PC-9 (cell line): ENCODE measurements at regions not wholly inside any gene's neighbourhood (a gene's known extent, or its start where the extent isn't known, plus 50 kb on each side); places are given as distances from the start of the nearest gene placed in this dataset.
"Not testable (repeated sequence)": the region's sequence is repeated elsewhere in the genome, so short reads cannot be mapped to it uniquely, and the experiment has no call there.

Experiments
- BruUV-seq: library from RNA; stranded (reverse); fragments of 400-500 nt; replicated peaks from 2 replicates; lab custom pipeline; 2021; lab: Mats Ljungman, UMichigan
- CTCF ChIA-PET: fragments of 300-600 bp; sonication (Branson Sonifier 250); formaldehyde crosslinking; loops from one replicate; lab custom pipeline; 2022; ENCODE audit warnings: antibody characterized with exemption; lab: Charles Lee
- POLR2A ChIA-PET: fragments of 300-600 bp; sonication (Branson Sonifier 250); formaldehyde crosslinking; loops from one replicate; lab custom pipeline; 2022; ENCODE audit warnings: antibody characterized with exemption; ENCODE audit not compliant: unreplicated experiment; lab: Charles Lee
- DNase-seq, 2 experiments: peaks; one replicate each; pipeline versions ENCODE4 v3.0.0 to v3.0.0-alpha.2; 2015 to 2022; ENCODE audit warnings: mixed read lengths in 1 of 2
- H2AFZ ChIP-seq: fragments of 200-600 bp; sonication (generic); 2 replicates; pipeline ENCODE4 v1.8.1; 2017; ENCODE audit warnings: antibody characterized with exemption
- H3F3A ChIP-seq: fragments of 200-600 bp; sonication (generic); 2 replicates; pipeline ENCODE4 v1.8.1; 2017; ENCODE audit warnings: antibody characterized with exemption, mild to moderate bottlenecking, low read depth; ENCODE audit not compliant: insufficient read depth
- H3K27ac ChIP-seq: fragments of 200-600 bp; sonication (generic); 2 replicates; pipeline ENCODE4 v1.6.1; 2016; ENCODE audit warnings: mixed run types
- H3K27me3 ChIP-seq: fragments of 200-600 bp; sonication (generic); 2 replicates; pipeline ENCODE4 v1.6.1; 2016; ENCODE audit warnings: low read depth, mixed run types; ENCODE audit not compliant: insufficient read depth
- H3K36me3 ChIP-seq: fragments of 200-600 bp; sonication (generic); 2 replicates; pipeline ENCODE4 v1.6.1; 2016; ENCODE audit warnings: low read depth, mixed run types
- H3K4me1 ChIP-seq: fragments of 200-600 bp; sonication (generic); replicated peaks from 2 replicates; pipeline ENCODE4 v1.6.1; 2016; ENCODE audit warnings: mixed run types; ENCODE audit not compliant: insufficient read depth
- H3K4me2 ChIP-seq: fragments of 200-600 bp; sonication (generic); 2 replicates; pipeline ENCODE4 v1.6.1; 2017; ENCODE audit warnings: mixed run types
- H3K4me3 ChIP-seq: fragments of 200-600 bp; sonication (generic); 2 replicates; pipeline ENCODE4 v1.6.1; 2016; ENCODE audit warnings: mixed run types
- H3K79me2 ChIP-seq: fragments of 200-600 bp; sonication (generic); 2 replicates; pipeline ENCODE4 v1.6.1; 2017; ENCODE audit warnings: low read depth, mixed run types
- H3K9me2 ChIP-seq: fragments of 200-600 bp; sonication (generic); 2 replicates; pipeline ENCODE4 v1.8.1; 2017; ENCODE audit warnings: mild to moderate bottlenecking; ENCODE audit not compliant: insufficient read depth
- H3K9me3 ChIP-seq: fragments of 200-600 bp; sonication (generic); 2 replicates; pipeline ENCODE4 v1.8.1; 2016; ENCODE audit warnings: low read depth; ENCODE audit not compliant: insufficient read depth
- H4K20me1 ChIP-seq: fragments of 200-600 bp; sonication (generic); 2 replicates; pipeline ENCODE4 v1.8.1; 2017; ENCODE audit not compliant: insufficient read depth
- CTCF ChIP-seq: fragments of 200-600 bp; sonication (generic); conservative IDR thresholded peaks from 2 replicates; pipeline ENCODE4 v1.6.1; 2017; ENCODE audit warnings: mixed run types, antibody characterized with exemption, mild to moderate bottlenecking, moderate library complexity
- EZH2 ChIP-seq: fragments of 200-600 bp; sonication (generic); IDR thresholded peaks from 2 replicates; pipeline ENCODE4 v1.8.0; 2017; ENCODE audit warnings: antibody characterized with exemption, low read depth
- intact Hi-C: fragments of 100-400 bp; cut with micrococcal nuclease; formaldehyde crosslinking; loops from one replicate; pipeline ENCODE4 v1.10.0; 2022; ENCODE audit not compliant: unreplicated experiment

DNA sequence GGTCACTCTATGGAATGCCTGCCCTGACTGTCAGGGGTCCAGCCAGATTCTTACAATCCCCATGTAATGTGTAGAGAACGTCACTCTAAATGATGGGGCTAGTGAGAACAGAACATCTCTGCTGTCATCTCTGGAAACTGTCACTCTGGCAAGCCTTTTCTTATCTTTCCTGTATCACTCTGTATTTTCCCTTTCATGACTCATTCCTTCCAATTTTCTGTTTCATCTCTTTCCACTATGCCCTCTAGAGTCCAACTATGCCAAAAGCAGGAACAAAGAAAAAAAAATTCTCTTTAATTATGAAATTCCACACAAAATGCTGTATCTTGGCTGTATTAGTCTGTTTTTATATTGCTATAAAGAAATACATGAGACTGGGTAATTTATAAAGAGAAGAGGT, 608.8 kb downstream of the ADCYAP1 start:
- TF ChIP-seq EZH2: no peak
- TF ChIP-seq CTCF: peak; percentile 55
- no peak overlapping the region for H2AFZ ChIP-seq
- CTCF ChIA-PET: no interaction called here
- POLR2A ChIA-PET: no interaction called here
- H4K20me1 ChIP-seq: no peaks in the 10 kb centered on the region
- BruUV-seq: no TSS peak
- H3K4me3 ChIP-seq: no peak overlapping the region
- no peaks in the 10 kb centered on the region for H3F3A ChIP-seq
- no peak overlapping the region for H3K4me2 ChIP-seq
- H3K27me3 ChIP-seq: no peaks in the 10 kb centered on the region
- no peaks in the 10 kb centered on the region for H3K4me1 ChIP-seq
- intact Hi-C loops: no loop called here
- no peak overlapping the region for H3K27ac ChIP-seq
- DNase-seq: no peak
- H3K79me2 ChIP-seq: no peaks in the 10 kb centered on the region
- no peaks in the 10 kb centered on the region for H3K9me2 ChIP-seq
- H3K36me3 ChIP-seq: no peaks in the 10 kb centered on the region
- H3K9me3 ChIP-seq: no peaks in the 10 kb centered on the region

- H3K9me2 ChIP-seq, H4K20me1 ChIP-seq, H3F3A ChIP-seq, H3K27me3 ChIP-seq, H3K9me3 ChIP-seq, H3K4me1 ChIP-seq, H3K27ac ChIP-seq, H3K36me3 ChIP-seq, H3K79me2 ChIP-seq, intact Hi-C loops, BruUV-seq: not testable (repeated sequence)
- ChIA-PET POLR2A (interaction anchor here (0.7 kb wide), 1 partner anchor 21 kb away, joined by 3 read pairs; no protein-coding TSS in a partner anchor), CTCF (interaction anchor here (0.6 kb wide), 1 partner anchor 560 kb away, joined by 4 read pairs; no protein-coding TSS in a partner anchor)
- peak in 1 of 2 experiments; percentile 40 for DNase-seq
- H3K4me3 ChIP-seq: peak overlapping the region; percentile 56; the same call in 1 of the 2 replicates
- H3K4me2 ChIP-seq: peak overlapping the region; percentile 52
- peak overlapping the region; percentile 68; the same call in 1 of the 2 replicates for H2AFZ ChIP-seq
Measured at GRCh38 chr18:1521588-1522248, 617.0 kb downstream of the ADCYAP1 start.

DNA sequence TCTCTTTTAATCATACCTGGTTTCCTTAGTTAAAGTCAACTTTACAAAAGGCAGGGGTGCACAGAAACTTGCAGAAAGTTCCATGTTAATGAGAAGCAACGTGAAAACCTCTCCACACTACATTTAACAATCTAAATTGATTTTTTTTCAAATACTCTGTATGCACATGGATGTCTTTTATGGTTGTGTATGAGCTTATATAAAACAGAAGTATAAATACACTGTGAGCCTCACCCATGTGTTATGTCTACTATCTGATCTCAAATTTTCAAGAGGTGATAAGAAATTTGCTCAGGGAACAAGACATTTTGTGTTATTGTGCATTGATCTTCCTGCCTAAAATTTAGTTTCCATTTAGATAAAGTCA, 617.6 kb downstream of the ADCYAP1 start:
- Histone ChIP-seq H3K9me2 (no peaks in the 10 kb centered on the region; the same call in 1 of the 2 replicates), H3K27ac (no peak overlapping the region), H4K20me1 (no peaks in the 10 kb centered on the region), H3K27me3 (no peaks in the 10 kb centered on the region), H3K4me3 (peak overlapping the region; percentile 56; the same call in 1 of the 2 replicates), H2AFZ (peak overlapping the region; percentile 68; the same call in 1 of the 2 replicates), H3K4me2 (peak overlapping the region; percentile 52), H3K4me1 (no peaks in the 10 kb centered on the region; the same call in 1 of the 2 replicates), H3F3A (no peaks in the 10 kb centered on the region), H3K9me3 (0 out of 2 replicates have a peak, but pooled peaks cover 3% of the 10 kb centered on the region), H3K36me3 (no peaks in the 10 kb centered on the region), H3K79me2 (no peaks in the 10 kb centered on the region)
- BruUV-seq: no TSS peak
- CTCF ChIA-PET: interaction anchor here (0.6 kb wide), 2 partner anchors 561 to 582 kb away, joined by 3 to 4 read pairs; no protein-coding TSS in a partner anchor
- intact Hi-C loops: no loop called here
- TF ChIP-seq CTCF (no peak), EZH2 (no peak)
- POLR2A ChIA-PET: no interaction called here
- DNase-seq: no peak
